Esophagus muscularis mucosa (tissue), 3 donors: ENCODE measurements at regions not wholly inside any gene's neighbourhood (a gene's known extent, or its start where the extent isn't known, plus 50 kb on each side); places are given as distances from the start of the nearest gene placed in this dataset.

Experiments used
- CTCF ChIP-seq, 3 experiments: fragments of 200-600 bp in 2 of 3; fragments of 450-650 bp in 1 of 3; sonication (generic) in 2 of 3; IDR thresholded peaks; one replicate each; pipeline ENCODE4 v1.5.1; 2017 to 2019; ENCODE audit warnings: antibody characterized with exemption in 3 of 3, mild to moderate bottlenecking in 2 of 3, moderate library complexity in 1 of 3
- POLR2A ChIP-seq: fragments of 450-650 bp; IDR thresholded peaks from one replicate; pipeline ENCODE4 v1.6.1; 2017; ENCODE audit warnings: antibody characterized with exemption, moderate library complexity, mild to moderate bottlenecking, low read depth
- POLR2AphosphoS5 ChIP-seq, 2 donors: sonication (generic); formaldehyde crosslinking; IDR thresholded peaks; one replicate each; pipeline ENCODE4 v1.6.1; 2017; ENCODE audit warnings: antibody characterized with exemption in 2 of 2

GRCh38 chr4:158077835-158078234 is 95.0 kb downstream of the GASK1B start:
- TF ChIP-seq POLR2A = no peak
- TF ChIP-seq CTCF (IDR thresholded peaks at IDR 0.05) = no peak
- no peak for TF ChIP-seq POLR2AphosphoS5 (IDR thresholded peaks at IDR 0.05)
